ENCODE measurements at regions not wholly inside any gene's neighbourhood (a gene's known extent, or its start where the extent isn't known, plus 50 kb on each side); places are given as distances from the start of the nearest gene placed in this dataset.

DNA sequence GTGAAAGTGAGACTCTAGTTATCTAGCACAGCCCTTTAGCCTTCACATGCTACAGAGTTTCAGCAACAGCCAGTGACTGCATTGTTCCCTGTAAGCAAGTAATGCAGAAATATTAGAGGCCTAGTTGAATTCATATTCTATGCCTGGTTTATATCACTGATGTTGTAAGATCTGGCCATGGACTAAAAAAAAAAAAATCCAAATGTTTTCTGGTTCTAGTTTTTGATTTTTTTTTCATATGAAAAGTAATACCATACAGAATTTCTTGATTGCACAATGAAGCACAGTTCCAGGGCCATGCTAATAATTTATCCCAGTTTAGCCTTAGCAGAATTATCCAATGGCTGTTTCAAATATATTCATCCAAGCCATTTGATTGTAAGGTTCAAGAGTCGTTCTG, 341.5 kb upstream of the DDHD1 start:
- intact Hi-C loops (cut with DNase I), result no loop called here
- no peaks in the 10 kb centered on the region for H3K9me3 ChIP-seq
- H3K27me3 ChIP-seq (replicated peaks; ENCODE audit: insufficient read depth), result no peaks in the 10 kb centered on the region
- 91% methylated on average over 1 of the region's 1 CpG for WGBS
- no peaks in the 10 kb centered on the region for H3K36me3 ChIP-seq
- no peak for TF ChIP-seq POLR2A (IDR thresholded peaks at IDR 0.05)
- TF ChIP-seq POLR2AphosphoS5 (IDR thresholded peaks at IDR 0.05), result no peak
- TF ChIP-seq, protein P1, sequence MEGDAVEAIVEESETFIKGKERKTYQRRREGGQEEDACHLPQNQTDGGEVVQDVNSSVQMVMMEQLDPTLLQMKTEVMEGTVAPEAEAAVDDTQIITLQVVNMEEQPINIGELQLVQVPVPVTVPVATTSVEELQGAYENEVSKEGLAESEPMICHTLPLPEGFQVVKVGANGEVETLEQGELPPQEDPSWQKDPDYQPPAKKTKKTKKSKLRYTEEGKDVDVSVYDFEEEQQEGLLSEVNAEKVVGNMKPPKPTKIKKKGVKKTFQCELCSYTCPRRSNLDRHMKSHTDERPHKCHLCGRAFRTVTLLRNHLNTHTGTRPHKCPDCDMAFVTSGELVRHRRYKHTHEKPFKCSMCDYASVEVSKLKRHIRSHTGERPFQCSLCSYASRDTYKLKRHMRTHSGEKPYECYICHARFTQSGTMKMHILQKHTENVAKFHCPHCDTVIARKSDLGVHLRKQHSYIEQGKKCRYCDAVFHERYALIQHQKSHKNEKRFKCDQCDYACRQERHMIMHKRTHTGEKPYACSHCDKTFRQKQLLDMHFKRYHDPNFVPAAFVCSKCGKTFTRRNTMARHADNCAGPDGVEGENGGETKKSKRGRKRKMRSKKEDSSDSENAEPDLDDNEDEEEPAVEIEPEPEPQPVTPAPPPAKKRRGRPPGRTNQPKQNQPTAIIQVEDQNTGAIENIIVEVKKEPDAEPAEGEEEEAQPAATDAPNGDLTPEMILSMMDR (IDR thresholded peaks at IDR 0.05), result no peak
- H3K4me3 ChIP-seq, result no peak overlapping the region
- no peak for DNase-seq (ENCODE audit: low spot score)
- no peaks in the 10 kb centered on the region for H3K4me1 ChIP-seq (replicated peaks)
- H3K27ac ChIP-seq, result no peak overlapping the region

DNA sequence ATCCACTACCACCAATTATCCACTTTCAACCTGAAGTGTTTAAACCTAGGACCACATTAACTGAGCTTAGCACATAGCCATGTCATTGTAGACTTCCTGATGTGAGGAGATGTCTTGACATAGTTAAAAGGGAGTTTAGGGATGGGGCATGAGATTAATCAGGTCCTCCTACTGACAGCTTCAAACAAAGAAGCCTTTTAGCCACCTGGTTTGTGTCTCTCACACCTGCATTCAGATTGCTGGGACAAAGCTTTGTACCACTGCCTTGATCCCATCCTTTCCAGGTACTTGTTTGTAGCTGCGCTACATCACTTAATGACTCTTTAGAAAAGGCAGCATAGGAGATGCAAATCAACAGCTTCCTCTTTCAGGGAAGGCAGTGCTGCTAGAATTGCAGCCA, 340.7 kb upstream of the DDHD1 start:
- TF ChIP-seq POLR2AphosphoS5 (IDR thresholded peaks at IDR 0.05), result no peak
- TF ChIP-seq POLR2A (IDR thresholded peaks at IDR 0.05), result no peak
- TF ChIP-seq, protein P1 (IDR thresholded peaks at IDR 0.05), result no peak
- Histone ChIP-seq H3K9me3 (no peaks in the 10 kb centered on the region), H3K4me1 (replicated peaks) (no peaks in the 10 kb centered on the region), H3K36me3 (no peaks in the 10 kb centered on the region), H3K27me3 (replicated peaks; ENCODE audit: insufficient read depth) (no peaks in the 10 kb centered on the region), H3K4me3 (no peak overlapping the region), H3K27ac (no peak overlapping the region)
- WGBS, result 100% methylated on average over 1 of the region's 1 CpG
- no peak for DNase-seq (ENCODE audit: low spot score)
- intact Hi-C loops (cut with DNase I), result no loop called here

DNA sequence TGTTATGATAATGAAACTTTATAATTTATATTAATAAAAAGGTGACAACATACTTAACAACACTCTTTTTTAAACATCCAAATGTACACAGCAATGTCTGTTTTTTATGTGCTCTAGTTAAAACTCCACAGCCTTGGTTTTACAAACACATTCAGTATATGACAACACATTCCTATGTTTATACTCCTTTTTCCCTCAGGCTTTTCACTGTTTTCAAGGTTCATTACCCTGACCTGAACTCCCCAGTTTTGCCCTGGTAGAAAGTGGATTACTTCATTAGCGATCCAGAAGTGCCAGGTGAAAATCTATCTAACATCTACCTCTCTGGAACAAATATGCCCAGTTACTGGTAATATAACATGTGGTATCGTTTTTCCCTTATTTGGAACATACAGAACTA, 340.2 kb upstream of the DDHD1 start:
- Histone ChIP-seq H3K36me3 (no peaks in the 10 kb centered on the region), H3K27ac (no peak overlapping the region), H3K4me1 (replicated peaks) (no peaks in the 10 kb centered on the region), H3K9me3 (no peaks in the 10 kb centered on the region), H3K27me3 (replicated peaks; ENCODE audit: insufficient read depth) (no peaks in the 10 kb centered on the region), H3K4me3 (no peak overlapping the region)
- intact Hi-C loops (cut with DNase I), result no loop called here
- 85% methylated on average over 2 of the region's 2 CpGs for WGBS
- TF ChIP-seq POLR2AphosphoS5 (IDR thresholded peaks at IDR 0.05), result no peak
- no peak for TF ChIP-seq POLR2A (IDR thresholded peaks at IDR 0.05)
- TF ChIP-seq, protein P1 (IDR thresholded peaks at IDR 0.05), result no peak
- DNase-seq (ENCODE audit: low spot score), result no peak

DNA sequence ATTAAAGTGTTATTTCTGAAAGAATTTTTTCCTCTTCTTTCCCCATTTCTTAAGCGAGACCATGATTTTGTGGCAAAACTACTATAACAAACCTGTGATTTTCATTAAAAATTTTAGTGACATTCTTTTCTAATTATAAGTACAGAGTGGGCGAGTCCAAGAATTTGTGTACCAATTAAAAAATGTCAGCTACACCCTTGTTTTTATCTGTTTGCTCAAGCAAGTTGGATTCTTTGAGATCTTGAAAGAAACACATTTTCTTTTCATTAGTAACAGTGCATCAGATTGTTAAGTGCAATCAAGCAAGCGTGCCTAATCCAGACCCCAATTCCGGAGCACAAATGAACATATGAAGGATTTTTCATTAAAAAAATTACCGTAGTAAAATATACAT, 338.8 kb upstream of the DDHD1 start:
- Histone ChIP-seq H3K4me1 (replicated peaks) (no peaks in the 10 kb centered on the region), H3K27ac (no peak overlapping the region), H3K36me3 (no peaks in the 10 kb centered on the region), H3K4me3 (no peak overlapping the region), H3K27me3 (replicated peaks; ENCODE audit: insufficient read depth) (no peaks in the 10 kb centered on the region), H3K9me3 (no peaks in the 10 kb centered on the region)
- TF ChIP-seq, protein P1 (IDR thresholded peaks at IDR 0.05), result no peak
- no peak for TF ChIP-seq POLR2AphosphoS5 (IDR thresholded peaks at IDR 0.05)
- no peak for TF ChIP-seq POLR2A (IDR thresholded peaks at IDR 0.05)
- no peak for DNase-seq (ENCODE audit: low spot score)
- intact Hi-C loops (cut with DNase I), result no loop called here
- WGBS, result 61% methylated on average over 5 of the region's 5 CpGs

DNA sequence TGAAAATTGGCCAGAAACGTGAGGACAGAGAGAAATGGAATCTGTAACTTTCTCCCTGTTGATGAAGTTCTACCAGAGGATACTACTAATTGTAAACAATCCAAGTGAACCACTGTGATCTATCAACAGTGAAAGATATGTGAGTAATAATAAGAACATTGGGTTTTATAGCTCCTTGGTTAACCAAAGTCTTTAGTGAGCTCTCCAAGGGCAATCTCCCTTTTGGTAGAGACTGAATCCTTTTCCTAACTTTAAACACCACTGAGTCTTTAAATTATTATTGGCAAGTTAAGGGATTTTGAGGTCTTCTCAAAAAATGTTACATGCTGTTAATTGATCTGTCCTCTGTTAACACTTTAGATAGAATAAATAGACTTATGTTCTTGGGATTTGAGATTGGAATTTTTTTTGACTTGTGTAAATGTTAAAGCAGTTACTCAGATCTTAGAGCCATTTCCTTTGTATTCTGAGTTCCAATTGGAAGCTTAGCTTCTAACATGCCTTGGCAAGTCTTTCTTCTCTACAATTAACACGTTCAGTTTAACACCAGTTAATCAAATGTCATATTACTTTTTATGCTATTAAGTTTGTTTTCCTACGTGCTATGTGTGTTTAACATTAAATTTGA, 338.2 kb upstream of the DDHD1 start:
- H3K4me3 ChIP-seq, result no peak overlapping the region
- 33% methylated on average over 3 of the region's 3 CpGs for WGBS
- H3K36me3 ChIP-seq, result no peaks in the 10 kb centered on the region
- no peak overlapping the region for H3K27ac ChIP-seq
- no peak for DNase-seq (ENCODE audit: low spot score)
- intact Hi-C loops (cut with DNase I), result no loop called here
- no peaks in the 10 kb centered on the region for H3K9me3 ChIP-seq
- TF ChIP-seq POLR2A (IDR thresholded peaks at IDR 0.05) (no peak), POLR2AphosphoS5 (IDR thresholded peaks at IDR 0.05) (no peak)
- TF ChIP-seq, protein P1 (IDR thresholded peaks at IDR 0.05), result no peak
- no peaks in the 10 kb centered on the region for H3K4me1 ChIP-seq (replicated peaks)
- no peaks in the 10 kb centered on the region for H3K27me3 ChIP-seq (replicated peaks; ENCODE audit: insufficient read depth)
